ENCODE measurements at regions not wholly inside any gene's neighbourhood (a gene's known extent, or its start where the extent isn't known, plus 50 kb on each side); places are given as distances from the start of the nearest gene placed in this dataset.
"Not testable (repeated sequence)": the region's sequence is repeated elsewhere in the genome, so short reads cannot be mapped to it uniquely, and the experiment has no call there.

GRCh38 chr15:62325597-62325996 is 160.5 kb upstream of the C2CD4B start:
- no peak for DNase-seq

GRCh38 chr15:62326460-62327011 is 161.5 kb upstream of the C2CD4B start:
- no peak for DNase-seq

- no peak for DNase-seq
Observed at GRCh38 chr15:62327406-62327805, 162.3 kb upstream of the C2CD4B start.

GRCh38 chr15:62332472-62332871 is 167.4 kb upstream of the C2CD4B start:
- not testable (repeated sequence) for DNase-seq

GRCh38 chr15:62334536-62334935 is 169.5 kb upstream of the C2CD4B start:
- peak; percentile 63 for DNase-seq

GRCh38 chr15:62337934-62338333 is 172.8 kb upstream of the C2CD4B start:
- DNase-seq: no peak

- DNase-seq: no peak
Observed at GRCh38 chr15:62338497-62338896, 173.4 kb upstream of the C2CD4B start.

GRCh38 chr15:62342959-62343358 is 177.9 kb upstream of the C2CD4B start:
- DNase-seq: no peak

- no peak for DNase-seq
Observed at GRCh38 chr15:62343397-62343796, 178.3 kb upstream of the C2CD4B start.

- peak; percentile 32 for DNase-seq
Observed at GRCh38 chr15:62344806-62345539, 179.9 kb upstream of the C2CD4B start.

- no peak for DNase-seq
Observed at GRCh38 chr15:62346168-62346567, 181.1 kb upstream of the C2CD4B start.

- peak; percentile 30 for DNase-seq
Observed at GRCh38 chr15:62348118-62348517, 183.0 kb upstream of the C2CD4B start.

- no peak for DNase-seq
Observed at GRCh38 chr15:62348623-62349022, 183.5 kb upstream of the C2CD4B start.

GRCh38 chr15:62352817-62353216 is 187.7 kb upstream of the C2CD4B start:
- DNase-seq: no peak

- DNase-seq: no peak
Observed at GRCh38 chr15:62357431-62357830, 192.3 kb upstream of the C2CD4B start.

- DNase-seq: no peak
Observed at GRCh38 chr15:62359416-62359815, 194.3 kb upstream of the C2CD4B start.

GRCh38 chr15:62360332-62361097 is 195.4 kb upstream of the C2CD4B start:
- DNase-seq: no peak

GRCh38 chr15:62362144-62362543 is 197.1 kb upstream of the C2CD4B start:
- DNase-seq: no peak

- DNase-seq: no peak
Observed at GRCh38 chr15:62362608-62363007, 197.5 kb upstream of the C2CD4B start.

- no peak for DNase-seq
Observed at GRCh38 chr15:62363913-62364312, 198.8 kb upstream of the C2CD4B start.

GRCh38 chr15:62365795-62366442 is 200.8 kb upstream of the C2CD4B start:
- DNase-seq: no peak

GRCh38 chr15:62369454-62369853 is 204.4 kb upstream of the C2CD4B start:
- no peak for DNase-seq

- DNase-seq: not testable (repeated sequence)
Observed at GRCh38 chr15:62371683-62372082, 206.6 kb upstream of the C2CD4B start.
